H9 (cell line): ENCODE measurements at regions not wholly inside any gene's neighbourhood (a gene's known extent, or its start where the extent isn't known, plus 50 kb on each side); places are given as distances from the start of the nearest gene placed in this dataset.

Experiments used
- DNase-seq: peaks from one replicate; pipeline ENCODE4 v3.0.0-alpha.2; 2017
- H2AFZ ChIP-seq: one replicate; pipeline ENCODE4 v1.6.1; 2013; ENCODE audit warnings: mild to moderate bottlenecking, low read length, control low read depth, moderate library complexity
- H2AK5ac ChIP-seq: 2 replicates; pipeline ENCODE4 v1.6.1; 2013; ENCODE audit warnings: low read length, control low read depth, mixed read lengths; ENCODE audit not compliant: insufficient read length
- H2BK120ac ChIP-seq: one replicate; pipeline ENCODE4 v1.6.1; 2013; ENCODE audit warnings: low read depth, mild to moderate bottlenecking, low read length, control low read depth, inconsistent platforms; ENCODE audit not compliant: poor library complexity, severe bottlenecking
- H2BK12ac ChIP-seq: 2 replicates; pipeline ENCODE4 v1.6.1; 2013; ENCODE audit warnings: low read length, control low read depth, mixed read lengths, low read depth; ENCODE audit not compliant: insufficient read length
- H2BK15ac ChIP-seq: 2 replicates; pipeline ENCODE4 v1.6.1; 2013; ENCODE audit warnings: low read depth, low read length, control low read depth
- H2BK20ac ChIP-seq: one replicate; pipeline ENCODE4 v1.6.1; 2013; ENCODE audit warnings: low read depth, mild to moderate bottlenecking, low read length, control low read depth, inconsistent platforms; ENCODE audit not compliant: poor library complexity, severe bottlenecking
- H2BK5ac ChIP-seq: 2 replicates; pipeline ENCODE4 v1.6.1; 2013; ENCODE audit warnings: low read length, control low read depth, mixed read lengths; ENCODE audit not compliant: insufficient read length
- H3K14ac ChIP-seq: 2 replicates; pipeline ENCODE4 v1.6.1; 2013; ENCODE audit warnings: low read length, control low read depth; ENCODE audit not compliant: insufficient read depth
- H3K18ac ChIP-seq: 2 replicates; pipeline ENCODE4 v1.6.1; 2013; ENCODE audit warnings: low read depth, mild to moderate bottlenecking, mixed read lengths, low read length, control low read depth; ENCODE audit not compliant: insufficient read length
- H3K23ac ChIP-seq: 2 replicates; pipeline ENCODE4 v1.6.1; 2013; ENCODE audit warnings: low read length, control low read depth, mixed read lengths, low read depth; ENCODE audit not compliant: insufficient read length
- H3K23me2 ChIP-seq: 2 replicates; pipeline ENCODE4 v1.6.1; 2013; ENCODE audit warnings: low read depth, mild to moderate bottlenecking, mixed read lengths, low read length, control low read depth; ENCODE audit not compliant: insufficient read length, poor library complexity, severe bottlenecking
- H3K27ac ChIP-seq: 2 replicates; pipeline ENCODE4 v1.5.1; 2013; ENCODE audit warnings: low read length, control low read depth, mixed read lengths, low read depth; ENCODE audit not compliant: insufficient read length
- H3K27me3 ChIP-seq: 2 replicates; pipeline ENCODE4 v1.6.1; 2013; ENCODE audit warnings: low read length, control low read depth, inconsistent platforms; ENCODE audit not compliant: insufficient read depth
- H3K4ac ChIP-seq: 2 replicates; pipeline ENCODE4 v1.6.1; 2013; ENCODE audit warnings: low read depth, mild to moderate bottlenecking, control low read depth, inconsistent platforms, low read length, moderate library complexity
- H3K4me1 ChIP-seq: 2 replicates; pipeline ENCODE4 v1.6.1; 2013; ENCODE audit warnings: low read length, control low read depth, inconsistent platforms; ENCODE audit not compliant: insufficient read depth
- H3K4me2 ChIP-seq: 2 replicates; pipeline ENCODE4 v1.6.1; 2013; ENCODE audit warnings: low read length, control low read depth, mixed read lengths; ENCODE audit not compliant: insufficient read length, insufficient read depth
- H3K56ac ChIP-seq: 2 replicates; pipeline ENCODE4 v1.6.1; 2013; ENCODE audit warnings: low read depth, mild to moderate bottlenecking, mixed read lengths, low read length, control low read depth; ENCODE audit not compliant: insufficient read length
- H3K79me1 ChIP-seq: 2 replicates; pipeline ENCODE4 v1.6.1; 2013; ENCODE audit warnings: low read depth, mild to moderate bottlenecking, moderate library complexity, low read length, control low read depth, inconsistent platforms; ENCODE audit not compliant: insufficient read depth, poor library complexity, severe bottlenecking
- H3K79me2 ChIP-seq: 2 replicates; pipeline ENCODE4 v1.6.1; 2013; ENCODE audit warnings: low read length, control low read depth, inconsistent platforms; ENCODE audit not compliant: insufficient read depth
- H3K9ac ChIP-seq: 2 replicates; pipeline ENCODE4 v1.6.1; 2013; ENCODE audit warnings: low read length, control low read depth, mixed read lengths; ENCODE audit not compliant: insufficient read length; ENCODE audit errors: extremely low read depth
- H3K9me3 ChIP-seq: one replicate; pipeline ENCODE4 v1.6.1; 2013; ENCODE audit warnings: low read depth, low read length, inconsistent platforms; ENCODE audit not compliant: control insufficient read depth
- H3T11ph ChIP-seq: one replicate; pipeline ENCODE4 v1.6.1; 2013; ENCODE audit warnings: mild to moderate bottlenecking, low read length, control low read depth, inconsistent platforms
- H4K20me1 ChIP-seq: one replicate; pipeline ENCODE4 v1.6.1; 2013; ENCODE audit not compliant: control insufficient read depth, insufficient read length, insufficient read depth
- H4K5ac ChIP-seq: 2 replicates; pipeline ENCODE4 v1.6.1; 2013; ENCODE audit warnings: low read depth, mild to moderate bottlenecking, mixed read lengths, low read length, control low read depth; ENCODE audit not compliant: insufficient read length
- H4K8ac ChIP-seq: replicated peaks from 2 replicates; pipeline ENCODE4 v1.6.1; 2013; ENCODE audit warnings: low read length, control low read depth, mixed read lengths, low read depth; ENCODE audit not compliant: insufficient read length
- H4K91ac ChIP-seq: 2 replicates; pipeline ENCODE4 v1.6.1; 2013; ENCODE audit warnings: low read depth, mild to moderate bottlenecking, moderate library complexity, mixed read lengths, low read length, control low read depth; ENCODE audit not compliant: insufficient read length
- H3K27ac Mint-ChIP-seq, 3 experiments: 2 replicates in 2 of 3; 3 replicates in 1 of 3; pipeline ENCODE4 v1.8.0; 2020 to 2021; ENCODE audit warnings: mixed read lengths in 3 of 3, mild to moderate bottlenecking in 1 of 3, moderate library complexity in 1 of 3
- H3K27me3 Mint-ChIP-seq: 2 replicates; pipeline ENCODE4 v1.8.0; 2021; ENCODE audit warnings: low read depth, mild to moderate bottlenecking, moderate library complexity, mixed read lengths
- H3K36me3 Mint-ChIP-seq, 3 experiments: 2 replicates in 2 of 3; 3 replicates in 1 of 3; pipeline ENCODE4 v1.8.0; 2020 to 2021; ENCODE audit warnings: low read depth in 3 of 3, mixed read lengths in 3 of 3; ENCODE audit not compliant: insufficient read depth in 1 of 3
- H3K4me1 Mint-ChIP-seq, 2 experiments: 2 replicates each; pipeline ENCODE4 v1.8.0; 2020; ENCODE audit warnings: mixed read lengths in 2 of 2
- H3K4me3 Mint-ChIP-seq, 2 experiments: 2 replicates in 1 of 2; 3 replicates in 1 of 2; pipeline ENCODE4 v1.8.0; 2020 to 2021; ENCODE audit warnings: mild to moderate bottlenecking in 2 of 2, mixed read lengths in 2 of 2, moderate library complexity in 1 of 2
- H3K9me3 Mint-ChIP-seq, 2 experiments: 2 replicates in 1 of 2; 3 replicates in 1 of 2; pipeline ENCODE4 v1.8.0; 2020; ENCODE audit warnings: mild to moderate bottlenecking in 2 of 2, mixed read lengths in 2 of 2, moderate library complexity in 1 of 2
- WGBS: extraction: QIAGEN DNeasy Blood & Tissue Kit; methylation state at CpG from one replicate; pipeline ENCODE4 v1.1.7; 2013; ENCODE audit warnings: missing lambda C conversion rate, low lambda C conversion rate, mixed read lengths; ENCODE audit not compliant: insufficient read length; ENCODE audit errors: extremely low coverage; 5-methylcytosine and 5-hydroxymethylcytosine counted together
- TF ChIP-seq, protein P1 (sequence below): fragments of 200-600 bp; sonication (generic); conservative IDR thresholded peaks from 3 replicates; pipeline ENCODE4 v1.8.0; 2021; ENCODE audit warnings: antibody characterized with exemption, mild to moderate bottlenecking

DNA sequence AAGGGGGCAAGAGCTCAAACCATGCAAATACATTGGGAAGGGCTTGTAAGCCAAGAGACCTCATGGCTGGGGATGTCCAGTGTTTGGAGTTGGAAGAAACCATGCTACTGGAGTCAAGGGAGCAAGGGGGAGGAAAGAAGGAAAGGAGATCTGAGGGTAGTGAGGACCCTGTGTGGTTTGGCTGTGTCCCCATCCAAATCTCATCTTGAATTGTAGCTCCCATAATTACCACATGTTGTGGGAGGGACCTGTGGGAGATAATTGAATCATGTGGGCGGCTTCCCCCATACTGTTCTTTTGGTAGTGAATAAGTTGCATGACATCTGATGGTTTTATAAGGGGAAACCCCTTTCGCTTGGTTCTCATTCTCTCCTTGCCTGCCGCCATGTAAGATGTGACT, 56.5 kb upstream of the ADRB1 start:
- H4K8ac ChIP-seq: no peak overlapping the region
- H2BK5ac ChIP-seq: no peak overlapping the region
- no peaks in the 10 kb centered on the region; the same call in 1 of the 2 replicates for H3K27me3 ChIP-seq
- H3K4me1 ChIP-seq: 0 out of 2 replicates have a peak, but pooled peaks cover 2% of the 10 kb centered on the region
- no peak overlapping the region for H3T11ph ChIP-seq
- H3K27ac ChIP-seq: no peak overlapping the region
- H2BK15ac ChIP-seq: no peak overlapping the region
- Mint-ChIP-seq H3K36me3 (no peaks in the 10 kb centered on the region), H3K27me3 (peaks cover 5% of the 10 kb centered on the region; the same call in 1 of the 2 replicates), H3K27ac (no peak overlapping the region), H3K9me3 (no peaks in the 10 kb centered on the region; a peak in 1 of 5 replicates), H3K4me3 (no peak overlapping the region), H3K4me1 (peaks cover 9 to 11% of the 10 kb centered on the region in 2 experiments)
- no peak overlapping the region for H3K23ac ChIP-seq
- no peak overlapping the region for H3K14ac ChIP-seq
- DNase-seq: no peak
- no peak overlapping the region for H2BK12ac ChIP-seq
- H3K23me2 ChIP-seq: no peaks in the 10 kb centered on the region
- H3K4me2 ChIP-seq: no peak overlapping the region
- H3K79me1 ChIP-seq: no peaks in the 10 kb centered on the region
- no peaks in the 10 kb centered on the region for H4K20me1 ChIP-seq
- no peak overlapping the region for H2AFZ ChIP-seq
- H4K5ac ChIP-seq: no peak overlapping the region
- no peak overlapping the region for H3K9ac ChIP-seq
- no peak overlapping the region for H4K91ac ChIP-seq
- no peak overlapping the region for H3K4ac ChIP-seq
- H3K79me2 ChIP-seq: no peaks in the 10 kb centered on the region
- H2BK20ac ChIP-seq: no peak overlapping the region
- TF ChIP-seq, protein P1, sequence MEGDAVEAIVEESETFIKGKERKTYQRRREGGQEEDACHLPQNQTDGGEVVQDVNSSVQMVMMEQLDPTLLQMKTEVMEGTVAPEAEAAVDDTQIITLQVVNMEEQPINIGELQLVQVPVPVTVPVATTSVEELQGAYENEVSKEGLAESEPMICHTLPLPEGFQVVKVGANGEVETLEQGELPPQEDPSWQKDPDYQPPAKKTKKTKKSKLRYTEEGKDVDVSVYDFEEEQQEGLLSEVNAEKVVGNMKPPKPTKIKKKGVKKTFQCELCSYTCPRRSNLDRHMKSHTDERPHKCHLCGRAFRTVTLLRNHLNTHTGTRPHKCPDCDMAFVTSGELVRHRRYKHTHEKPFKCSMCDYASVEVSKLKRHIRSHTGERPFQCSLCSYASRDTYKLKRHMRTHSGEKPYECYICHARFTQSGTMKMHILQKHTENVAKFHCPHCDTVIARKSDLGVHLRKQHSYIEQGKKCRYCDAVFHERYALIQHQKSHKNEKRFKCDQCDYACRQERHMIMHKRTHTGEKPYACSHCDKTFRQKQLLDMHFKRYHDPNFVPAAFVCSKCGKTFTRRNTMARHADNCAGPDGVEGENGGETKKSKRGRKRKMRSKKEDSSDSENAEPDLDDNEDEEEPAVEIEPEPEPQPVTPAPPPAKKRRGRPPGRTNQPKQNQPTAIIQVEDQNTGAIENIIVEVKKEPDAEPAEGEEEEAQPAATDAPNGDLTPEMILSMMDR: no peak
- no peak overlapping the region for H2AK5ac ChIP-seq
- H2BK120ac ChIP-seq: no peak overlapping the region
- no CpG with 5 or more reads among the region's 3 CpGs for WGBS
- H3K18ac ChIP-seq: no peak overlapping the region
- H3K56ac ChIP-seq: no peak overlapping the region
- H3K9me3 ChIP-seq: no peaks in the 10 kb centered on the region
